ENCODE measurements at regions not wholly inside any gene's neighbourhood (a gene's known extent, or its start where the extent isn't known, plus 50 kb on each side); places are given as distances from the start of the nearest gene placed in this dataset.
"Not testable (repeated sequence)": the region's sequence is repeated elsewhere in the genome, so short reads cannot be mapped to it uniquely, and the experiment has no call there.

GRCh38 chr6:80922916-80923455, 816.5 kb downstream of the BCKDHB start:
- Mint-ChIP-seq H3K4me1 (ENCODE audit: low read depth) (no peaks in the 10 kb centered on the region), H3K36me3 (no peaks in the 10 kb centered on the region), H3K27me3 (no peaks in the 10 kb centered on the region), H3K27ac (no peak overlapping the region), H3K4me3 (no peak overlapping the region), H3K9me3 (peaks cover 3% of the 10 kb centered on the region)
- CTCF ChIA-PET: no interaction called here
- intact Hi-C loops (cut with micrococcal nuclease): no loop called here
- DNase-seq: no peak
- POLR2A ChIA-PET: no interaction called here

GRCh38 chr6:80921861-80922460, 815.5 kb downstream of the BCKDHB start:
- Mint-ChIP-seq H3K36me3 (no peaks in the 10 kb centered on the region), H3K4me1 (ENCODE audit: low read depth) (no peaks in the 10 kb centered on the region), H3K27me3 (no peaks in the 10 kb centered on the region), H3K4me3 (no peak overlapping the region), H3K9me3 (peaks cover 2% of the 10 kb centered on the region), H3K27ac (no peak overlapping the region)
- intact Hi-C loops (cut with micrococcal nuclease): no loop called here
- DNase-seq: no peak
- CTCF ChIA-PET: no interaction called here
- POLR2A ChIA-PET: no interaction called here

GRCh38 chr6:80907831-80908230, 801.4 kb downstream of the BCKDHB start:
- DNase-seq: no peak
- intact Hi-C loops (cut with micrococcal nuclease): no loop called here
- Mint-ChIP-seq H3K27me3 (no peaks in the 10 kb centered on the region), H3K36me3 (no peaks in the 10 kb centered on the region), H3K9me3 (peaks cover 4% of the 10 kb centered on the region), H3K27ac (no peak overlapping the region), H3K4me3 (no peak overlapping the region), H3K4me1 (ENCODE audit: low read depth) (no peaks in the 10 kb centered on the region)
- ChIA-PET POLR2A (no interaction called here), CTCF (no interaction called here)

- ChIA-PET POLR2A (no interaction called here), CTCF (no interaction called here)
- no peak overlapping the region for H3K4me3 Mint-ChIP-seq
- no peaks in the 10 kb centered on the region for H3K36me3 Mint-ChIP-seq
- intact Hi-C loops (cut with micrococcal nuclease): no loop called here
- H3K27ac Mint-ChIP-seq: no peak overlapping the region
- no peak for DNase-seq
- no peaks in the 10 kb centered on the region for H3K27me3 Mint-ChIP-seq
- no peaks in the 10 kb centered on the region for H3K4me1 Mint-ChIP-seq (ENCODE audit: low read depth)
- peaks cover 16% of the 10 kb centered on the region for H3K9me3 Mint-ChIP-seq
Observed at GRCh38 chr6:80903711-80904110, 797.2 kb downstream of the BCKDHB start.

GRCh38 chr6:80886475-80886874, 780.0 kb downstream of the BCKDHB start:
- no peak overlapping the region for H3K27ac Mint-ChIP-seq
- no peaks in the 10 kb centered on the region for H3K27me3 Mint-ChIP-seq
- no peaks in the 10 kb centered on the region for H3K9me3 Mint-ChIP-seq
- no peaks in the 10 kb centered on the region for H3K4me1 Mint-ChIP-seq (ENCODE audit: low read depth)
- ChIA-PET CTCF (no interaction called here), POLR2A (no interaction called here)
- no peak for DNase-seq
- H3K36me3 Mint-ChIP-seq: no peaks in the 10 kb centered on the region
- H3K4me3 Mint-ChIP-seq: no peak overlapping the region
- intact Hi-C loops (cut with micrococcal nuclease): no loop called here

GRCh38 chr6:80872951-80873308, 766.5 kb downstream of the BCKDHB start:
- no peak for DNase-seq
- Mint-ChIP-seq H3K27ac (no peak overlapping the region), H3K36me3 (no peaks in the 10 kb centered on the region), H3K4me3 (no peak overlapping the region), H3K4me1 (ENCODE audit: low read depth) (no peaks in the 10 kb centered on the region), H3K9me3 (peaks cover 18% of the 10 kb centered on the region), H3K27me3 (no peaks in the 10 kb centered on the region)
- POLR2A ChIA-PET: no interaction called here
- CTCF ChIA-PET: no interaction called here
- intact Hi-C loops (cut with micrococcal nuclease): no loop called here

- POLR2A ChIA-PET: no interaction called here
- intact Hi-C loops (cut with micrococcal nuclease): no loop called here
Observed at GRCh38 chr6:80872199-80872950, 765.9 kb downstream of the BCKDHB start.

GRCh38 chr6:80862756-80863155, 756.3 kb downstream of the BCKDHB start:
- ChIA-PET POLR2A (no interaction called here), CTCF (no interaction called here)
- no peak for DNase-seq

More at GRCh38 chr6:80872199-80872950, 765.9 kb downstream of the BCKDHB start:
- H3K9me3 Mint-ChIP-seq: peaks cover 14% of the 10 kb centered on the region
- no peak for DNase-seq
- CTCF ChIA-PET: no interaction called here
- H3K36me3 Mint-ChIP-seq: no peaks in the 10 kb centered on the region
- H3K27ac Mint-ChIP-seq: no peak overlapping the region
- H3K4me3 Mint-ChIP-seq: no peak overlapping the region
- H3K4me1 Mint-ChIP-seq (ENCODE audit: low read depth): no peaks in the 10 kb centered on the region
- no peaks in the 10 kb centered on the region for H3K27me3 Mint-ChIP-seq

GRCh38 chr6:80860107-80860506, 753.6 kb downstream of the BCKDHB start:
- intact Hi-C loops (cut with micrococcal nuclease): no loop called here
- CTCF ChIA-PET: no interaction called here

More at GRCh38 chr6:80862756-80863155, 756.3 kb downstream of the BCKDHB start:
- no peaks in the 10 kb centered on the region for H3K4me1 Mint-ChIP-seq (ENCODE audit: low read depth)
- intact Hi-C loops (cut with micrococcal nuclease): no loop called here
- H3K36me3 Mint-ChIP-seq: no peaks in the 10 kb centered on the region
- H3K27ac Mint-ChIP-seq: no peak overlapping the region
- H3K27me3 Mint-ChIP-seq: no peaks in the 10 kb centered on the region
- peaks cover 5% of the 10 kb centered on the region for H3K9me3 Mint-ChIP-seq
- H3K4me3 Mint-ChIP-seq: no peak overlapping the region

GRCh38 chr6:80847973-80848372, 741.5 kb downstream of the BCKDHB start:
- H3K4me1 Mint-ChIP-seq (ENCODE audit: low read depth); H3K27me3 Mint-ChIP-seq; H3K27ac Mint-ChIP-seq; DNase-seq; H3K36me3 Mint-ChIP-seq; CTCF ChIA-PET; intact Hi-C loops (cut with micrococcal nuclease); POLR2A ChIA-PET; H3K4me3 Mint-ChIP-seq: not testable (repeated sequence)
- peaks cover 35% of the 10 kb centered on the region for H3K9me3 Mint-ChIP-seq

More at GRCh38 chr6:80860107-80860506, 753.6 kb downstream of the BCKDHB start:
- no peaks in the 10 kb centered on the region for H3K4me1 Mint-ChIP-seq (ENCODE audit: low read depth)
- H3K27me3 Mint-ChIP-seq: no peaks in the 10 kb centered on the region
- H3K27ac Mint-ChIP-seq: no peak overlapping the region
- H3K36me3 Mint-ChIP-seq: no peaks in the 10 kb centered on the region
- peaks cover 10% of the 10 kb centered on the region for H3K9me3 Mint-ChIP-seq
- POLR2A ChIA-PET: no interaction called here
- H3K4me3 Mint-ChIP-seq: no peak overlapping the region
- no peak for DNase-seq

GRCh38 chr6:80832337-80832736, 725.9 kb downstream of the BCKDHB start:
- intact Hi-C loops (cut with micrococcal nuclease): no loop called here
- H3K4me1 Mint-ChIP-seq (ENCODE audit: low read depth): no peaks in the 10 kb centered on the region
- no peak overlapping the region for H3K4me3 Mint-ChIP-seq
- H3K9me3 Mint-ChIP-seq: peaks cover 2% of the 10 kb centered on the region
- POLR2A ChIA-PET: no interaction called here
- no peaks in the 10 kb centered on the region for H3K27me3 Mint-ChIP-seq
- no peak overlapping the region for H3K27ac Mint-ChIP-seq
- CTCF ChIA-PET: no interaction called here
- DNase-seq: no peak
- no peaks in the 10 kb centered on the region for H3K36me3 Mint-ChIP-seq

GRCh38 chr6:80793411-80793810, 686.9 kb downstream of the BCKDHB start:
- no peak for DNase-seq
- no peaks in the 10 kb centered on the region for H3K4me1 Mint-ChIP-seq (ENCODE audit: low read depth)
- H3K4me3 Mint-ChIP-seq: no peak overlapping the region
- intact Hi-C loops (cut with micrococcal nuclease): no loop called here
- POLR2A ChIA-PET: no interaction called here
- H3K9me3 Mint-ChIP-seq: peaks cover 2% of the 10 kb centered on the region
- no peak overlapping the region for H3K27ac Mint-ChIP-seq
- CTCF ChIA-PET: no interaction called here
- H3K27me3 Mint-ChIP-seq: no peaks in the 10 kb centered on the region
- no peaks in the 10 kb centered on the region for H3K36me3 Mint-ChIP-seq

GRCh38 chr6:80792151-80792550, 685.7 kb downstream of the BCKDHB start:
- H3K4me3 Mint-ChIP-seq: no peak overlapping the region
- no peaks in the 10 kb centered on the region for H3K4me1 Mint-ChIP-seq (ENCODE audit: low read depth)
- no peaks in the 10 kb centered on the region for H3K36me3 Mint-ChIP-seq
- no peaks in the 10 kb centered on the region for H3K27me3 Mint-ChIP-seq
- CTCF ChIA-PET: no interaction called here
- no peak for DNase-seq
- intact Hi-C loops (cut with micrococcal nuclease): no loop called here
- no peak overlapping the region for H3K27ac Mint-ChIP-seq
- H3K9me3 Mint-ChIP-seq: peaks cover 2% of the 10 kb centered on the region
- POLR2A ChIA-PET: no interaction called here

Data from activated CD4-positive, alpha-beta memory T cell treated with anti-CD3 and anti-CD28 coated beads for 36 hours (primary cell).